NCI-H526 treated with DMSO at 0.1 percent for 48 hours (cell line): ENCODE measurements at regions not wholly inside any gene's neighbourhood (a gene's known extent, or its start where the extent isn't known, plus 50 kb on each side); places are given as distances from the start of the nearest gene placed in this dataset.
A peak's percentile ranks its signal among the peaks of the same experiment; 100 is the strongest.

Source experiments
- DNase-seq: peaks from one replicate; lab custom pipeline; 2025; lab: John Stamatoyannopoulos, UW

GRCh38 chr18:22330508-22330907, 87.2 kb downstream of the CTAGE1 start:
- DNase-seq: peak; percentile 80

DNA sequence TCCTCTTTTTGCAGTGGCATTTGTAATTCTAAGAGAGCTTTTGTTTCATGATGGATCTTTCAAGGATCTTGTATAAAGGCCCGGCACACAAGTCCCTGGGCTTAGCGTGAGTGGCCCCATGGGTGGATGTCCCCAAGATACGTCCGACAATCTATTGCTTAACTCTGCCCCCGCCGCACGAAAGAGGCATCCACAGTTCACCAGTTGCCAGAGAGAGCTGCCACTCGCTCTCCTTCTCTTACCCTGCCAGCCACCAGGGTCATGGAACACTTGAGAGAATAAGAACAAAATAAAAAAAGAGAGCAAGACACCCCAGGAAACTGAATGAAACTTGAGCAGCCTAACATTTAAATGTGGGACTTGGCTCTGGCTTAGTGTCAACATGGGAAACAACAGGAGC, 92.3 kb downstream of the CTAGE1 start:
- no peak for DNase-seq

DNA sequence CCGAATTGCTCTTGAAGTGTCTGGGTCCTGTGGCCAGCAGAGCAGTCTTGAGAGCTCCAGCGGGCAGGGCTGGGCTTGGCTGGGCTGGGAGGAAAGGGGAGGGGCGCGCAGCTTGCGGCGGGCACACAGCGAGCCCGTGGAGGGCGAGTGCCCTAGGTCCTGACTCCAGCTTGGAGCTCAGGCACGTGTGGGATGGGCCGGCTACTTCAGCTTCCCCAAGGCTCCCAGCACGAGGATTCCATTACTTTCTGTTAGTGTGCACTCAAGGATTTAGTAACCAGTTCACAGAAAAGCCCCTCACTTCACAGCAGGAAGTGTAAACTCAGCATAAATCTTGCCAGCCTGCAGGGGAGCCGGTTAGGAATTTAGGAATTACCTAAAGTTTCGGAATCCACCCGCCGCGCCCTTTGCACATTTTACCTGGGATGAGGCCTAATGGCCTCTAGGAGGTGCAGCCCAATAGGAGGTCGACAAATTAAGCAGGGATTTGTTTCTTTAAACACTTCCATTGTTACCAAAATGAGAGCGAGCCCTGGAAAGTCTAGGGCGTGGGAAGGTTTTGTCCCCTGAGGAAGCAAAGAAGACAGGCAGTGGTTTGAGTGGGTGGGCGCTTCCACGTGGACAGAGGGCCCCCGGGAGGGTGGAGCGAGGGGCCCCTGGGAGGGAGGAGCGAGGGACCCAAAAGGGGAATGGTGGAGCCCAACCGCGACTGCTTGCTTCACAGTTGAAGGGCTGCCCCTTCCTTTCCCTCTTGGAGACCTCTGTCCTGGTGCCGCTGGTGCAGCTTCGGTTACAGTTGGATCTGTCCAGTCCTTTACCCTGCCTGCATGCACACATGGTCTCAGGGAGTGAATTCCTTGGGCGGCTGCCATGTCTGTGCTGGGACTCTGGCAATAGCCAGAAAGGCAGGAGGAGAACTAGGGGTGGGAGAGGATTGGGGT, 93.3 kb downstream of the CTAGE1 start:
- DNase-seq: no peak

DNA sequence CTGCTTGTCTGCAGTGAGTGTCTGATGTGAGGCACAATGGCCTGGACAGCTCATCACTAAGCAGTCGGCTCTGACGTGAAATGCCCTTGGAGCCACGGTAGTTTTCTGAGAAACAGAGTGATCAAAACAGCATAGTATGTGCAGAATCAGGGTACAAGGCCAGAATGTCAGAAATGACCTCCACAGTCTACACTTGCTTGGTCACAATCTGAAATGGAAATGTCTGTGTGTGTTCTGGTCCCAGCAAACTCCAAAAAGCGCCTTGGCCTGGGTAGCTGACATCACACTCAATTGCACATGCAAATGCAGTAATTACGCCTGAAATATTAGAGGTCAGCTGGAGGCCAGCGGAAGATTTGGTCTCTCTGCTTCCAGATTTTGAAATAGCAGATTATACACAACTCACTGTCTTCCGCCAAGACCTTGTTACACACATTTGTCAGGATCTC, 95.4 kb downstream of the CTAGE1 start:
- no peak for DNase-seq

DNA sequence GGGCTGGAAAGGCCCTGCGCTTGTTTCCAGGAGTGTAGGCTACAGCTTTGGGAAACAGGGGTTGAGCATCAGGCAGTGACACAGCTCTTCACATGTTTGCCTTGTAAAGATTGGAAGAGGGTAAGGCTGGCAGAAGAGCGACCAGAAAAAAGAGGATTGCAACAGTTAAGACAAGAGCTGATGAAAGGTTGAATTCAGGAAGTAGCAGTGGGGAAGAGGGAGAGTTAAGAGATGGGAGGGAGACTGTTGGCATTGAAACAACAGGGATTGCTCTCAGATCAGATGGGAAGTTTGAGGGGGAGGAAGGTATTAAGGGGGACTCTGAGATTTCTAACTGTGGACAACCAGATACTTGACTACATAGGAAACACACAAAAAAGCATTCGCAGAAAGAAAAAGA, 96.9 kb downstream of the CTAGE1 start:
- DNase-seq: no peak

GRCh38 chr18:22320155-22320554, 97.6 kb downstream of the CTAGE1 start:
- DNase-seq: no peak

GRCh38 chr18:22318745-22319407, 98.8 kb downstream of the CTAGE1 start:
- no peak for DNase-seq

DNA sequence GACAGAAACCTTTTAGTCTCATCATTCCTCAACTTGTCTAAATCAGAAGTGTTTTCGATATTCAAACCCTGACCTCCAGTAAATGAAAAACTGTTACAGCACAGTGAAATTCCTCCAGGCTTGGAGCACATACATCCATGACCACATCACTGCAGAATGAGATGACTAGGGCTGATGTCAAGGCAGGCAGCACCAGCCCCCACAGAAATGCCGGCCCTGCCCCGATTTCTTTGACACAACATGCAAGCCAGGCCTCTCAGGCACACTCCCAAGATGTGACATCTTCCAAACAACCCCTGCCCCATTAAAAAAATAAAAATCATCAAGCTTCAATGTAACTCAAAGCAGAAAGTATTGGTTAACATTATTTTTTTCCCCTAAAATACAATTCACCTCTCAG, 103.3 kb downstream of the CTAGE1 start:
- DNase-seq: no peak

GRCh38 chr18:22314001-22314400, 103.7 kb downstream of the CTAGE1 start:
- DNase-seq: no peak

DNA sequence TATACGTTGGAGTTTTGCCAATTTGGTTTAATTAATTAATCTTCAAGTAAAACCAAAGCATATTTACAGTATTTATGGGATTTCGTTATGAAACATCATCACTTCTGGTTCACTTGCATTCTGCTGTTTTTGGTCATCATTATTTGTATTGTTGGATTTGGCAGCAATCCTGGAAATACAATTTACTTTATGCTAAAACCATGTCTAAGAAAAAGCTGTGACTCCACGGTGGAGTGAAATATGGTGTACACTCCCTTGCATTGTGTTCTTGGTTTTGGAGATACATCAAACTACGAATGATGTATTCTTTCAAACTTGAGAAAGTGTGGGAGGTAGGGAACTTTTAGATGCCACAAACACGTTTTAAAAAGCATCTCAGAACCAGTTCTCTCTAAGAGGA, 106.4 kb downstream of the CTAGE1 start:
- DNase-seq: no peak

GRCh38 chr18:22309191-22309590, 108.5 kb downstream of the CTAGE1 start:
- DNase-seq: no peak

GRCh38 chr18:22307528-22307927, 110.2 kb downstream of the CTAGE1 start:
- DNase-seq: no peak

- no peak for DNase-seq
Observed at GRCh38 chr18:22303927-22304326, 113.8 kb downstream of the CTAGE1 start.

- no peak for DNase-seq
Observed at GRCh38 chr18:22302144-22302543, 115.6 kb downstream of the CTAGE1 start.

GRCh38 chr18:22300665-22301636, 116.8 kb downstream of the CTAGE1 start:
- no peak for DNase-seq

- no peak for DNase-seq
Observed at GRCh38 chr18:22297008-22297407, 120.7 kb downstream of the CTAGE1 start.

DNA sequence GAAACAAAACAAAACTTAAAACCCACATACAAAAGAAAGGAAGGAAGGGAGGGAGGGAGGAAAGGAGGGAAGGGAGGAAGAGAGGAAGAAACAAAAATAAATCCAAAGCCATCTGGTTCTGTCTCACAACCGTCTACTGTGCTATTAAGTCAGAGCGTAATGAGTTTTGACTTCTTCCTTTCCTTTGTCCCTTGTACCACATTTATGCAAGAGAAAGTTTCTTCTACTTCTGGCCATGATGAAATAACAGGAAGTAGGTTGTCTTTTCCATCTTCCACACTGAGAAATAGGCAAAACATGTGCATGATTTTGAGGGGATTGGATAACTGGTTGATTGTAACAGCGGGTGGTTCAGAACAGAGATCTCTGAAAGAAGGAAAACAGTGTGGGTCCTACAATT, 121.4 kb downstream of the CTAGE1 start:
- no peak for DNase-seq

DNA sequence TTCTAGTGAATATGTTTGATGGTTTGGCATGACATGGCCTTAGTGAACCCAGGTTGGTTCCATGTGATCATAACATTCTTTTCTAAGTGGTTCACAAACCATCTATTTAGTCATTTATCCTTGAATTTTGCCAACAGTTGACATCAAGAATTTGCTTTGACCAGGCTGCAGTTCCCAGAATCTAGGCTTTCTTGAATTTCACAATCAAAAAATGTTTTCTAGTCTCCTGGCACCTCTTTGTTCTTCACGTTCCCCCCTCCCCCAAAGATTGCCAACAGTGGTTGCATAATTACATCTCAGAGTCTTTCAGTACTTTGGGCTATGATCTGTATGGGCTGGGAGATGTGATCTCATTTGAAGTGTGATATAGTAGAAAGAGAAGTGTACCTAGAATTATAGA, 124.0 kb downstream of the GATA6 start:
- no peak for DNase-seq

DNA sequence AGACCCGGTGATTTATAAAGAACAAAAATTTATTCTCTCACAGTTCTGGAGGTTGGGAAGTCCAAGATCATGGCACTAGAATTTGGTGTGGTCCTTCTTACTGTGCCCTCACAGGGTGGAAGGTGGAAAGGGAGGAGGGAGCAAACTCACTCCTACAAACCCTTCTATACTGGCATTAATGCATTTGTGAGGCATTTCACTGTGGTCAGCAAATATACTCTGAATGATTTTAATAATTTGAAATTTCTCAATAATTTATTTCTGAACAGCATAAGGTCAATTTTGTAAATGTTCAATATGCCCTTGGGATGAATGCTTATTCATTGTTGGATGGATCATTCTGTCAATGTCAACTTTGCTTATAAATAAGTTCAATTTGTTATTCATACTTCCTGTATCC, 120.6 kb downstream of the GATA6 start:
- no peak for DNase-seq

DNA sequence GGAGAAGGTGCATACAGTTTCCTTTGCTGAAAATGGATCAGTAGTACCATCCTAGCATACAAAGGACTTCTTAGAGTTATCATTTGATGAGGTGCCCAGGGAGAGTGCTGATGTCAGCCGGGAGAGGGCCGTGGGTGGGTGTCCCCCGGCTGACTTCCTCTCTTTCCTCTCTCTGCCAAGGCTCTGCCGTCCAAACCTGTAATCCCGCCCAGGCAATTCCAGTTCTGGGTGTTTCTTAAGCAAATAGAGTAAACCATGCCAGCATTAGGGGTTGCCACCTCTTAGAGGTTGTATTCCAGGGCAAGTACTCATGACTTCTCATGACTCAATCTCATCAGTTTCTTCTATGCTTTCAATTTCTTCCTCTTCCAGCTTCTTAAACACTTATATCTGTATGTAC, 117.2 kb downstream of the GATA6 start:
- DNase-seq: no peak

- DNase-seq: no peak
Observed at GRCh38 chr18:22285361-22286140, 116.2 kb downstream of the GATA6 start.
